ENCODE measurements at regions not wholly inside any gene's neighbourhood (a gene's known extent, or its start where the extent isn't known, plus 50 kb on each side); places are given as distances from the start of the nearest gene placed in this dataset.

DNA sequence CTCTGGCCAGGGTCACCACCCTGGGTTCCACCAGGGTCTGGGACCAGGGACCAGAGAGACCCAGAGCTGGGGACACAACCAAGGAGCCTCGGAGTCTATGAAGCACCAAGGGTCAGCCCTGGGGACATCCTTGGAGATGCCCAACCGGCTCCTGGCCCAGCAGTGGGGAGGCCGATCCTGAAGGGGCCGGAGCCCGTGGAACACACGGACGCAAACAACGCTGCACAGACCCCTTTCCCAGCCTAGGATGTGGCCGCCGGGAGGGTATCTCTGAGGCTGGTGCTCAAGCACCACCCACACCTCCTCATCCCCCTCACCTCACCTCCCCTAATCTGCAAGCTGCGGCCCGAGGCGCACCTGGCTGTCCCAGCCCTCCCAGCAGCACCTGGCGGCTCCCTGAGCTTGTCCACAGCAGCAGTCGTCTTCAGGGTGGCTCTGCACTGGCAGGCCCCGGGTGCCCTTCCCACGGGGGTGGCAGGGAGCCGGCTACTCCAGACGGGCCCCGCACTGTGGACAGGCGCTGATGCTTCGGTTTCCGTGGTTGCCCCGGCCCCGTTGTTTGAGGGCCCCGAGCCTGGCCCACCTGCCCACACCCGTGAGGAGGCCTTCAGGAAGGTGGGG is 146.8 kb upstream of the C14orf180 start:
- Histone ChIP-seq H3K4me3 (ENCODE audit: low read length in 2 of 2) (no peak overlapping the region), H3K36me3 (ENCODE audit: control insufficient read depth in 2 of 2, insufficient read depth in 2 of 2, low read length in 2 of 2) (no peaks in the 10 kb centered on the region), H3K9me3 (ENCODE audit: control insufficient read depth in 2 of 2, low read length in 2 of 2) (no peaks in the 10 kb centered on the region), H3K27ac (ENCODE audit: low read length) (no peak overlapping the region), H3K4me1 (ENCODE audit: control insufficient read depth, insufficient read depth, low read length) (peaks cover 17% of the 10 kb centered on the region), H3K9ac (ENCODE audit: low read length in 2 of 2) (no peak overlapping the region), H3K27me3 (ENCODE audit: control insufficient read depth in 1 of 2, insufficient read depth in 2 of 2, low read length in 2 of 2) (no peaks in the 10 kb centered on the region)

DNA sequence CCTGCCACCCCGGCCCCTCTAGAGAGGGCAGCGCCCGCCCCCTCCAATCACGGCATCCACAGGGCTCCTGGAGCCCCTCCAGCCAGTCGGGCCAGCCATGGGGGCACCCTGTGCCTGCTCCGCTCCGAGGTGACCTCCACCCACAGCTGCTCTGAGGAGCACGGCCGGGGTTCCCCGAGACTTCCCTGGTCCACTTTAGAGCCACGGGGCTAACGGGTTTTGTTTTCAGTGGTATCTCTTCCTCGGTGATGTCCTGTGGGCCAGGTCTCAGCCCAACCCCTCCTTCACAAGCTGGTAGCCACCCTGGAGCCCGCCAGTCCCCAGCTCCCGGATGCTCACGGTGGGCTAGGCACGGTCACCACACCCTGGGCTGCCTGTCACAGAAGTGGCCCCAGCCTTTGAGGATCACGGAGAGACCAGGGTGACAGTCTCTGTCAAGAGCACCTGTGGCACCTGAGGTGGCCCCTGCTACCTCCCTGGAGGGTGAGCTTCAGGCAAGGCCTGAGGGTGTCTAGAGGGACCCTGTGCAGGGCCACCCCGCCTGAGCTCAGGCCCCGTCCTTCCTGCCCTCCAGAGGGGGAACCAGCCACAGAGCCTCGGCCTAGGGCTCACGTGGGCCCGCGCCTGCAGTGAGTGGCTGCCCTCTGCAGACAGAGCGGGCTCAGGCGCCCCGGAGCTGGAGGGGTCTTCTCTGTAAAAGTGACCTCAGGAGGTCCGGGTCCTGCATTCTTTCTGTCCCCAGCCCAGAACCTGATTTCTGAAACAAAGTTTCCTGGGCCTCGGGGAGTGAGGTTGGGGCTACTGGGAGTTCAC is 146.0 kb upstream of the C14orf180 start:
- Histone ChIP-seq H3K36me3 (ENCODE audit: control insufficient read depth in 2 of 2, insufficient read depth in 2 of 2, low read length in 2 of 2) (no peaks in the 10 kb centered on the region), H3K9me3 (ENCODE audit: control insufficient read depth in 2 of 2, low read length in 2 of 2) (no peaks in the 10 kb centered on the region), H3K4me3 (ENCODE audit: low read length in 2 of 2) (no peak overlapping the region), H3K4me1 (ENCODE audit: control insufficient read depth, insufficient read depth, low read length) (peaks cover 17% of the 10 kb centered on the region), H3K9ac (ENCODE audit: low read length in 2 of 2) (no peak overlapping the region), H3K27me3 (ENCODE audit: control insufficient read depth in 1 of 2, insufficient read depth in 2 of 2, low read length in 2 of 2) (no peaks in the 10 kb centered on the region), H3K27ac (ENCODE audit: low read length) (no peak overlapping the region)

GRCh38 chr14:104434214-104435076 is 145.1 kb upstream of the C14orf180 start:
- H3K9ac ChIP-seq (ENCODE audit: low read length in 2 of 2): no peak overlapping the region
- H3K36me3 ChIP-seq (ENCODE audit: control insufficient read depth in 2 of 2, insufficient read depth in 2 of 2, low read length in 2 of 2): no peaks in the 10 kb centered on the region
- H3K9me3 ChIP-seq (ENCODE audit: control insufficient read depth in 2 of 2, low read length in 2 of 2): peaks cover 0 to 4% of the 10 kb centered on the region in 2 donors
- H3K4me1 ChIP-seq (ENCODE audit: control insufficient read depth, insufficient read depth, low read length): peaks cover 17% of the 10 kb centered on the region
- no peak overlapping the region for H3K27ac ChIP-seq (ENCODE audit: low read length)
- H3K27me3 ChIP-seq (ENCODE audit: control insufficient read depth in 1 of 2, insufficient read depth in 2 of 2, low read length in 2 of 2): no peaks in the 10 kb centered on the region
- no peak overlapping the region for H3K4me3 ChIP-seq (ENCODE audit: low read length in 2 of 2)

GRCh38 chr14:104435147-104436046 is 144.2 kb upstream of the C14orf180 start:
- H3K9ac ChIP-seq (ENCODE audit: low read length in 2 of 2): no peak overlapping the region
- no peaks in the 10 kb centered on the region for H3K27me3 ChIP-seq (ENCODE audit: control insufficient read depth in 1 of 2, insufficient read depth in 2 of 2, low read length in 2 of 2)
- H3K27ac ChIP-seq (ENCODE audit: low read length): no peak overlapping the region
- H3K9me3 ChIP-seq (ENCODE audit: control insufficient read depth in 2 of 2, low read length in 2 of 2): peaks cover 0 to 4% of the 10 kb centered on the region in 2 donors
- H3K4me3 ChIP-seq (ENCODE audit: low read length in 2 of 2): peak overlapping the region in 1 of 2 donors; percentile 63
- no peaks in the 10 kb centered on the region for H3K36me3 ChIP-seq (ENCODE audit: control insufficient read depth in 2 of 2, insufficient read depth in 2 of 2, low read length in 2 of 2)
- H3K4me1 ChIP-seq (ENCODE audit: control insufficient read depth, insufficient read depth, low read length): peaks cover 17% of the 10 kb centered on the region

DNA sequence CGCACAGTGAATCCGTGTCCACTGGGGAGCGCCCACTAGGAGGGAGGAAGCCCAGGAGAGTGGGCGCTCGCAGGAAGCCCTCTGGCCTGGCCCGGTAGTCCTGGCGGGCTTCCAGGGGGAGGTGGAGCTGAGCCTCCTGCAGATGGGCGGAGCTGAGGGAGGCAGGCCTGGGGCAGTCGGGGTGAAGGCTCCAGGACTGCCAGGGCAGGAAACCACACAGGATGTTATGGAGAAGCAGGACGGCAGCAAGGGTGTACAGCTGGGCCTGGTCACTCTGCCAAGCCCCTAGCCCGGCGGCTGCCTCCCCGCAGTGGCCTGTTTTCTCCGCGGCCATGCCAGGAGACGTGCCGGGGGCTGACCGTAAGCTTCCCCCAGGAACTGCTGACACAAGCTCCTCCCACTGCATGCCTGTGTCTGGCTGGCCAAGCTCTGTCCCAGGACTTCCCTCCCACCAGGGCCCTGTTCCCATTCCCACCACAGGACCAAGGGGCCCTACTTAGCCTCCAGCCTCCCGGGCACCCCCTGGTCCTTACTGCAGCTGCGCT is 143.4 kb upstream of the C14orf180 start:
- Histone ChIP-seq H3K27ac (ENCODE audit: low read length) (no peak overlapping the region), H3K9ac (ENCODE audit: low read length in 2 of 2) (peak overlapping the region in 1 of 2 donors; percentile 15), H3K27me3 (ENCODE audit: control insufficient read depth in 1 of 2, insufficient read depth in 2 of 2, low read length in 2 of 2) (no peaks in the 10 kb centered on the region), H3K4me1 (ENCODE audit: control insufficient read depth, insufficient read depth, low read length) (peaks cover 17% of the 10 kb centered on the region), H3K36me3 (ENCODE audit: control insufficient read depth in 2 of 2, insufficient read depth in 2 of 2, low read length in 2 of 2) (no peaks in the 10 kb centered on the region), H3K9me3 (ENCODE audit: control insufficient read depth in 2 of 2, low read length in 2 of 2) (peaks cover 0 to 4% of the 10 kb centered on the region in 2 donors), H3K4me3 (ENCODE audit: low read length in 2 of 2) (peak overlapping the region; percentile 49 to 63)

GRCh38 chr14:104436741-104437701 is 142.5 kb upstream of the C14orf180 start:
- Histone ChIP-seq H3K27ac (ENCODE audit: low read length) (no peak overlapping the region), H3K9me3 (ENCODE audit: control insufficient read depth in 2 of 2, low read length in 2 of 2) (peaks cover 0 to 4% of the 10 kb centered on the region in 2 donors), H3K4me3 (ENCODE audit: low read length in 2 of 2) (peak overlapping the region in 1 of 2 donors; percentile 63), H3K9ac (ENCODE audit: low read length in 2 of 2) (no peak overlapping the region), H3K4me1 (ENCODE audit: control insufficient read depth, insufficient read depth, low read length) (peaks cover 17% of the 10 kb centered on the region), H3K36me3 (ENCODE audit: control insufficient read depth in 2 of 2, insufficient read depth in 2 of 2, low read length in 2 of 2) (no peaks in the 10 kb centered on the region), H3K27me3 (ENCODE audit: control insufficient read depth in 1 of 2, insufficient read depth in 2 of 2, low read length in 2 of 2) (no peaks in the 10 kb centered on the region)

GRCh38 chr14:104437703-104438102 is 141.9 kb upstream of the C14orf180 start:
- Histone ChIP-seq H3K27ac (ENCODE audit: low read length) (no peak overlapping the region), H3K9ac (ENCODE audit: low read length in 2 of 2) (no peak overlapping the region), H3K36me3 (ENCODE audit: control insufficient read depth in 2 of 2, insufficient read depth in 2 of 2, low read length in 2 of 2) (no peaks in the 10 kb centered on the region), H3K4me1 (ENCODE audit: control insufficient read depth, insufficient read depth, low read length) (peaks cover 17% of the 10 kb centered on the region), H3K27me3 (ENCODE audit: control insufficient read depth in 1 of 2, insufficient read depth in 2 of 2, low read length in 2 of 2) (no peaks in the 10 kb centered on the region), H3K4me3 (ENCODE audit: low read length in 2 of 2) (no peak overlapping the region), H3K9me3 (ENCODE audit: control insufficient read depth in 2 of 2, low read length in 2 of 2) (peaks cover 0 to 4% of the 10 kb centered on the region in 2 donors)

GRCh38 chr14:104438166-104438887 is 141.2 kb upstream of the C14orf180 start:
- Histone ChIP-seq H3K4me1 (ENCODE audit: control insufficient read depth, insufficient read depth, low read length) (peaks cover 17% of the 10 kb centered on the region), H3K36me3 (ENCODE audit: control insufficient read depth in 2 of 2, insufficient read depth in 2 of 2, low read length in 2 of 2) (no peaks in the 10 kb centered on the region), H3K27ac (ENCODE audit: low read length) (no peak overlapping the region), H3K9me3 (ENCODE audit: control insufficient read depth in 2 of 2, low read length in 2 of 2) (peaks cover 0 to 4% of the 10 kb centered on the region in 2 donors), H3K4me3 (ENCODE audit: low read length in 2 of 2) (no peak overlapping the region), H3K27me3 (ENCODE audit: control insufficient read depth in 1 of 2, insufficient read depth in 2 of 2, low read length in 2 of 2) (no peaks in the 10 kb centered on the region), H3K9ac (ENCODE audit: low read length in 2 of 2) (no peak overlapping the region)

- H3K27ac ChIP-seq (ENCODE audit: low read length): no peak overlapping the region
- H3K4me3 ChIP-seq (ENCODE audit: low read length in 2 of 2): no peak overlapping the region
- no peak overlapping the region for H3K9ac ChIP-seq (ENCODE audit: low read length in 2 of 2)
- H3K4me1 ChIP-seq (ENCODE audit: control insufficient read depth, insufficient read depth, low read length): peaks cover 17% of the 10 kb centered on the region
- H3K36me3 ChIP-seq (ENCODE audit: control insufficient read depth in 2 of 2, insufficient read depth in 2 of 2, low read length in 2 of 2): no peaks in the 10 kb centered on the region
- H3K27me3 ChIP-seq (ENCODE audit: control insufficient read depth in 1 of 2, insufficient read depth in 2 of 2, low read length in 2 of 2): no peaks in the 10 kb centered on the region
- H3K9me3 ChIP-seq (ENCODE audit: control insufficient read depth in 2 of 2, low read length in 2 of 2): peaks cover 0 to 4% of the 10 kb centered on the region in 2 donors
Observed at GRCh38 chr14:104439625-104440024, 139.9 kb upstream of the C14orf180 start.

All from stomach smooth muscle (tissue), 2 donors.